Chondrocyte (in vitro differentiated cells): ENCODE measurements at regions not wholly inside any gene's neighbourhood (a gene's known extent, or its start where the extent isn't known, plus 50 kb on each side); places are given as distances from the start of the nearest gene placed in this dataset.

Source experiments
- DNase-seq: peaks from one replicate; pipeline ENCODE4 v3.0.0; 2021; ENCODE audit warnings: mixed read lengths, low spot score
- H3K27ac Mint-ChIP-seq: one replicate; pipeline ENCODE4 v1.8.0; 2021; ENCODE audit warnings: mild to moderate bottlenecking, moderate library complexity, mixed read lengths; ENCODE audit not compliant: unreplicated experiment
- H3K27me3 Mint-ChIP-seq: 2 replicates; pipeline ENCODE4 v1.8.0; 2021; ENCODE audit warnings: low read depth, mixed read lengths
- H3K36me3 Mint-ChIP-seq: 2 replicates; pipeline ENCODE4 v1.8.0; 2021; ENCODE audit warnings: low read depth, mixed read lengths
- H3K4me1 Mint-ChIP-seq: 2 replicates; pipeline ENCODE4 v1.8.0; 2021; ENCODE audit warnings: low read depth, mild to moderate bottlenecking, mixed read lengths
- H3K4me3 Mint-ChIP-seq: one replicate; pipeline ENCODE4 v1.8.0; 2021; ENCODE audit warnings: mild to moderate bottlenecking, moderate library complexity, mixed read lengths; ENCODE audit not compliant: unreplicated experiment
- H3K9me3 Mint-ChIP-seq: 2 replicates; pipeline ENCODE4 v1.8.0; 2021; ENCODE audit warnings: low read depth, mixed read lengths
- CTCF ChIP-seq: fragments of 200-600 bp; sonication (generic); IDR thresholded peaks from 2 replicates; pipeline ENCODE4 v1.5.0; 2021; ENCODE audit warnings: antibody characterized with exemption, mild to moderate bottlenecking, moderate library complexity

GRCh38 chr4:18203966-18204365 is 182.4 kb upstream of the LCORL start:
- Mint-ChIP-seq H3K27ac (no peak overlapping the region), H3K36me3 (no peaks in the 10 kb centered on the region), H3K4me3 (no peak overlapping the region), H3K27me3 (peaks cover 8% of the 10 kb centered on the region), H3K4me1 (no peaks in the 10 kb centered on the region), H3K9me3 (no peaks in the 10 kb centered on the region)
- DNase-seq = no peak
- TF ChIP-seq CTCF = no peak

- H3K4me1 Mint-ChIP-seq = no peaks in the 10 kb centered on the region
- H3K9me3 Mint-ChIP-seq = no peaks in the 10 kb centered on the region
- no peak for TF ChIP-seq CTCF
- no peak overlapping the region for H3K4me3 Mint-ChIP-seq
- H3K27me3 Mint-ChIP-seq = peaks cover 5% of the 10 kb centered on the region
- no peak overlapping the region for H3K27ac Mint-ChIP-seq
- no peaks in the 10 kb centered on the region for H3K36me3 Mint-ChIP-seq
- DNase-seq = no peak
Observed at GRCh38 chr4:18202486-18202885, 180.9 kb upstream of the LCORL start.

GRCh38 chr4:18201885-18202284 is 180.3 kb upstream of the LCORL start:
- Mint-ChIP-seq H3K4me1 (no peaks in the 10 kb centered on the region), H3K27me3 (peaks cover 5% of the 10 kb centered on the region), H3K4me3 (no peak overlapping the region), H3K27ac (no peak overlapping the region), H3K9me3 (no peaks in the 10 kb centered on the region), H3K36me3 (no peaks in the 10 kb centered on the region)
- no peak for DNase-seq
- TF ChIP-seq CTCF = no peak

GRCh38 chr4:18198653-18199052 is 177.1 kb upstream of the LCORL start:
- no peak for DNase-seq
- H3K27ac Mint-ChIP-seq = no peak overlapping the region
- H3K4me1 Mint-ChIP-seq = no peaks in the 10 kb centered on the region
- peaks cover 1% of the 10 kb centered on the region for H3K27me3 Mint-ChIP-seq
- H3K4me3 Mint-ChIP-seq = no peak overlapping the region
- H3K9me3 Mint-ChIP-seq = no peaks in the 10 kb centered on the region
- TF ChIP-seq CTCF = no peak
- no peaks in the 10 kb centered on the region for H3K36me3 Mint-ChIP-seq

GRCh38 chr4:18197467-18197866 is 175.9 kb upstream of the LCORL start:
- Mint-ChIP-seq H3K9me3 (no peaks in the 10 kb centered on the region), H3K4me1 (no peaks in the 10 kb centered on the region), H3K4me3 (no peak overlapping the region), H3K27me3 (peaks cover 1% of the 10 kb centered on the region), H3K36me3 (no peaks in the 10 kb centered on the region), H3K27ac (no peak overlapping the region)
- no peak for TF ChIP-seq CTCF
- no peak for DNase-seq
